ENCODE measurements at regions not wholly inside any gene's neighbourhood (a gene's known extent, or its start where the extent isn't known, plus 50 kb on each side); places are given as distances from the start of the nearest gene placed in this dataset.
A peak's percentile ranks its signal among the peaks of the same experiment; 100 is the strongest.
"Not testable (repeated sequence)": the region's sequence is repeated elsewhere in the genome, so short reads cannot be mapped to it uniquely, and the experiment has no call there.

DNA sequence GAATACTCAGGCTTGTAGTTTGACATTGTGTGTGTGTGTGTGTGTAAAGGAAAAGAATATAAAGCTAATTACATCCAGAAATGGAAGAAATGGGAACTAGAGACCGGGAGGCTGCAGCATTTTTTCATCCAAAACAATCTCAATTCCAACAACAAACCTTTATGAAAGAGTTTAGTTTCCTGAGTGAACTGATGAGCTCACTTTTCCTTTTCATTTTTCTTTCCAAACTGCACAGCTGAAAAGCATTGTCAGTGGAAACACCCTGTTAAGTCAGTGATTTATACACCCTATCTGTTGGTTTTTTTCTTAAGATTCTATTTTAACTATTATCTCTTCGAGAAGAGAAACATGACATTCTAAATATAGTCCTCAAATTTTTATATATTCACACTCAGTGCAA is 130.9 kb downstream of the RFPL4B start:
- Histone ChIP-seq H2BK12ac (ENCODE audit: low read length in 2 of 2) (no peak overlapping the region), H3K4ac (ENCODE audit: low read depth in 1 of 2, low read length in 2 of 2) (no peak overlapping the region), H3K9me3 (ENCODE audit: control insufficient read depth, low read length) (no peaks in the 10 kb centered on the region), H3K27me3 (ENCODE audit: control insufficient read depth in 1 of 2, insufficient read depth in 1 of 2, low read length in 2 of 2) (peaks cover 0 to 5% of the 10 kb centered on the region in 2 experiments), H3K79me1 (replicated peaks; ENCODE audit: low read length, poor library complexity, severe bottlenecking) (no peaks in the 10 kb centered on the region), H2BK15ac (ENCODE audit: low read depth, poor library complexity, severe bottlenecking) (no peak overlapping the region), H2BK120ac (ENCODE audit: low read depth, low read length) (no peak overlapping the region), H2AK5ac (ENCODE audit: low read length, severe bottlenecking) (no peak overlapping the region), H3K4me2 (ENCODE audit: low read length, poor library complexity, severe bottlenecking) (no peak overlapping the region), H3K4me1 (ENCODE audit: control insufficient read depth, insufficient read depth, low read depth, low read length) (no peaks in the 10 kb centered on the region), H2AFZ (ENCODE audit: low read depth, low read length) (no peak overlapping the region), H3K18ac (ENCODE audit: low read depth in 1 of 2, low read length in 2 of 2) (no peak overlapping the region), H3K27ac (ENCODE audit: low read length, poor library complexity, severe bottlenecking) (no peak overlapping the region), H3K4me3 (ENCODE audit: insufficient read depth in 1 of 2, low read depth in 1 of 2, low read length in 2 of 2) (no peak overlapping the region), H4K91ac (ENCODE audit: low read length) (no peak overlapping the region), H3K14ac (ENCODE audit: low read length in 2 of 2) (no peak overlapping the region), H3K9ac (ENCODE audit: low read length) (peak overlapping the region; percentile 20), H4K8ac (ENCODE audit: low read length) (no peak overlapping the region), H3K36me3 (ENCODE audit: control insufficient read depth in 1 of 2, insufficient read depth in 2 of 2, low read depth in 1 of 2, low read length in 2 of 2) (no peaks in the 10 kb centered on the region), H3K23ac (ENCODE audit: low read length in 2 of 2) (no peak overlapping the region), H2BK5ac (ENCODE audit: low read depth, low read length, poor library complexity, severe bottlenecking) (no peak overlapping the region)
- WGBS = 0% methylated on average over 1 of the region's 2 CpGs
- DNase-seq = no peak

DNA sequence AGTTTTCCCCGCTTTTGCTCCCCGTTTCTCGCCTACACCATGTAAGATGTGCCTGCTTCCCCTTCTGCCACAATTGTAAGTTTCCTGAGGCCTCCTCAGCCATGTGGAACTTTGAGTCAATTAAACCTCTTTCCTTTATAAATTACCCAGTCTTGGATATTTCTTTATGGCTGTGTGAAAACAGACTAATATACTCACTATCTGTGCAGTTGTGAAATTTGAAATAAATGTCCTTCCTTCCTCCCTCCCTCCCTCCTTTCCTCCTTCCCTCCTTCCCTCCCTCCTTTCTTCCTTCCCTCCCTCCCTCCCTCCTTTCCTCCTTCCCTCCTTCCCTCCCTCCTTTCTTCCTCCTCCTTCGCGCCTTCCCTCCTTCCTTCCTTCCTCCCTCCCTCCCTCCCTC is 132.8 kb downstream of the RFPL4B start:
- not testable (repeated sequence) for H2AK5ac ChIP-seq (ENCODE audit: low read length, severe bottlenecking); H3K14ac ChIP-seq (ENCODE audit: low read length in 2 of 2); H3K4me2 ChIP-seq (ENCODE audit: low read length, poor library complexity, severe bottlenecking); H4K8ac ChIP-seq (ENCODE audit: low read length); H2BK120ac ChIP-seq (ENCODE audit: low read depth, low read length); H3K23ac ChIP-seq (ENCODE audit: low read length in 2 of 2); H3K79me1 ChIP-seq (replicated peaks; ENCODE audit: low read length, poor library complexity, severe bottlenecking); H3K9ac ChIP-seq (ENCODE audit: low read length); H3K27me3 ChIP-seq (ENCODE audit: control insufficient read depth in 1 of 2, insufficient read depth in 1 of 2, low read length in 2 of 2); DNase-seq; H3K4ac ChIP-seq (ENCODE audit: low read depth in 1 of 2, low read length in 2 of 2); H3K4me3 ChIP-seq (ENCODE audit: insufficient read depth in 1 of 2, low read depth in 1 of 2, low read length in 2 of 2); H3K36me3 ChIP-seq (ENCODE audit: control insufficient read depth in 1 of 2, insufficient read depth in 2 of 2, low read depth in 1 of 2, low read length in 2 of 2); H2BK15ac ChIP-seq (ENCODE audit: low read depth, poor library complexity, severe bottlenecking); H3K18ac ChIP-seq (ENCODE audit: low read depth in 1 of 2, low read length in 2 of 2); H3K9me3 ChIP-seq (ENCODE audit: control insufficient read depth, low read length); H3K27ac ChIP-seq (ENCODE audit: low read length, poor library complexity, severe bottlenecking); H2BK12ac ChIP-seq (ENCODE audit: low read length in 2 of 2); H2BK5ac ChIP-seq (ENCODE audit: low read depth, low read length, poor library complexity, severe bottlenecking); H3K4me1 ChIP-seq (ENCODE audit: control insufficient read depth, insufficient read depth, low read depth, low read length); H2AFZ ChIP-seq (ENCODE audit: low read depth, low read length); H4K91ac ChIP-seq (ENCODE audit: low read length)
- 100% methylated on average over 3 of the region's 5 CpGs for WGBS

DNA sequence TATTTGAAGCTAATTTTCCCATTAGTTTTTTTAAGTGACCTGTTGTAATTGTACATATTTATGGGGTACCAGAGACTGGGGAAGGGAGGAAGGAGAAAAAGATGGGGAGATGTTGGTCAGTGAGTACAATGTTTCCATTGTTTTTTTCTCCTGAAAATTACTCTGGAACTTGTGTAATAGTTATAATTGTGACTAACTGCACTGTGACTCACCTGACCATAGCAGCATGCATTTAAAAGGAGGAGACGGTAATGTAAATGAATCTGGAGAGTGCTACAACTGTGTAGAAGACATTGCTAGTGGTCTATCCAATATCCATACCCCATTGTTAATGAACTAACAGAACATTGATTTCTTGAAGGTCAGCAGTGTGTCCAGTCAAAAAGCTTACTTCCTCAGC is 133.4 kb downstream of the RFPL4B start:
- Histone ChIP-seq H3K27ac (ENCODE audit: low read length, poor library complexity, severe bottlenecking) (no peak overlapping the region), H3K9ac (ENCODE audit: low read length) (no peak overlapping the region), H3K27me3 (ENCODE audit: control insufficient read depth in 1 of 2, insufficient read depth in 1 of 2, low read length in 2 of 2) (peaks cover 0 to 5% of the 10 kb centered on the region in 2 experiments), H4K91ac (ENCODE audit: low read length) (no peak overlapping the region), H3K4me1 (ENCODE audit: control insufficient read depth, insufficient read depth, low read depth, low read length) (no peaks in the 10 kb centered on the region), H3K4me2 (ENCODE audit: low read length, poor library complexity, severe bottlenecking) (no peak overlapping the region), H2BK15ac (ENCODE audit: low read depth, poor library complexity, severe bottlenecking) (no peak overlapping the region), H2BK5ac (ENCODE audit: low read depth, low read length, poor library complexity, severe bottlenecking) (no peak overlapping the region), H2BK120ac (ENCODE audit: low read depth, low read length) (no peak overlapping the region), H2BK12ac (ENCODE audit: low read length in 2 of 2) (no peak overlapping the region), H3K79me1 (replicated peaks; ENCODE audit: low read length, poor library complexity, severe bottlenecking) (no peaks in the 10 kb centered on the region), H3K4me3 (ENCODE audit: insufficient read depth in 1 of 2, low read depth in 1 of 2, low read length in 2 of 2) (no peak overlapping the region), H3K14ac (ENCODE audit: low read length in 2 of 2) (no peak overlapping the region), H4K8ac (ENCODE audit: low read length) (no peak overlapping the region), H2AFZ (ENCODE audit: low read depth, low read length) (no peak overlapping the region), H3K36me3 (ENCODE audit: control insufficient read depth in 1 of 2, insufficient read depth in 2 of 2, low read depth in 1 of 2, low read length in 2 of 2) (no peaks in the 10 kb centered on the region), H3K9me3 (ENCODE audit: control insufficient read depth, low read length) (no peaks in the 10 kb centered on the region), H3K23ac (ENCODE audit: low read length in 2 of 2) (no peak overlapping the region), H3K18ac (ENCODE audit: low read depth in 1 of 2, low read length in 2 of 2) (no peak overlapping the region), H2AK5ac (ENCODE audit: low read length, severe bottlenecking) (no peak overlapping the region), H3K4ac (ENCODE audit: low read depth in 1 of 2, low read length in 2 of 2) (no peak overlapping the region)
- no CpG with 5 or more reads among the region's 1 CpG for WGBS
- DNase-seq = peak; percentile 37

DNA sequence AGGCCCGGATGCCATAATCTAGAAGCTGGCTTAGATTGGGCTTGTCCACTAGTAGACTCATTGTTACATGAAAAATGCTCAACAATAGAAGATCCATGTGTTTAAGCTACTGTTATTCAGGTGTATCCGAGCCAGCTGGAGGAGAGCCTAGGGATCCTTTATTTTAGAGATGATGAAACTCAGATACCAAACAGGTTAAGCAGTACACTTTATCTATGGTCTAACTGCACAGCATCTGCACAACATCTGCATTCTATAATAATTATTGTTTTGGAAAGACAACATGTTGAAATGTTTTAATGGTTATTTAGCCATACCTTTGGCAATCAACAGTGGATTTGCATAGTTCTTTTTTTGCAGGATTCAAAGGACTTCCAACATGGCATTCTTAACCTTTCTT is 134.1 kb downstream of the RFPL4B start:
- no peak overlapping the region for H3K27ac ChIP-seq (ENCODE audit: low read length, poor library complexity, severe bottlenecking)
- no peak overlapping the region for H2AK5ac ChIP-seq (ENCODE audit: low read length, severe bottlenecking)
- H3K14ac ChIP-seq (ENCODE audit: low read length in 2 of 2) = no peak overlapping the region
- H2BK5ac ChIP-seq (ENCODE audit: low read depth, low read length, poor library complexity, severe bottlenecking) = no peak overlapping the region
- H3K27me3 ChIP-seq (ENCODE audit: control insufficient read depth in 1 of 2, insufficient read depth in 1 of 2, low read length in 2 of 2) = peaks cover 0 to 2% of the 10 kb centered on the region in 2 experiments
- H2BK120ac ChIP-seq (ENCODE audit: low read depth, low read length) = no peak overlapping the region
- no peaks in the 10 kb centered on the region for H3K9me3 ChIP-seq (ENCODE audit: control insufficient read depth, low read length)
- no peak overlapping the region for H2AFZ ChIP-seq (ENCODE audit: low read depth, low read length)
- H3K4ac ChIP-seq (ENCODE audit: low read depth in 1 of 2, low read length in 2 of 2) = no peak overlapping the region
- H3K18ac ChIP-seq (ENCODE audit: low read depth in 1 of 2, low read length in 2 of 2) = no peak overlapping the region
- no peak overlapping the region for H3K23ac ChIP-seq (ENCODE audit: low read length in 2 of 2)
- H3K4me3 ChIP-seq (ENCODE audit: insufficient read depth in 1 of 2, low read depth in 1 of 2, low read length in 2 of 2) = no peak overlapping the region
- no peak overlapping the region for H3K4me2 ChIP-seq (ENCODE audit: low read length, poor library complexity, severe bottlenecking)
- no peaks in the 10 kb centered on the region for H3K4me1 ChIP-seq (ENCODE audit: control insufficient read depth, insufficient read depth, low read depth, low read length)
- H3K36me3 ChIP-seq (ENCODE audit: control insufficient read depth in 1 of 2, insufficient read depth in 2 of 2, low read depth in 1 of 2, low read length in 2 of 2) = no peaks in the 10 kb centered on the region
- no peak for DNase-seq
- no peak overlapping the region for H4K91ac ChIP-seq (ENCODE audit: low read length)
- no peak overlapping the region for H2BK15ac ChIP-seq (ENCODE audit: low read depth, poor library complexity, severe bottlenecking)
- H4K8ac ChIP-seq (ENCODE audit: low read length) = no peak overlapping the region
- no peak overlapping the region for H2BK12ac ChIP-seq (ENCODE audit: low read length in 2 of 2)
- H3K9ac ChIP-seq (ENCODE audit: low read length) = no peak overlapping the region
- no peaks in the 10 kb centered on the region for H3K79me1 ChIP-seq (replicated peaks; ENCODE audit: low read length, poor library complexity, severe bottlenecking)
- 100% methylated on average over 1 of the region's 2 CpGs for WGBS

Measured in mesenchymal stem cell (in vitro differentiated cells and primary cell).